DOHH2 (cell line): ENCODE measurements at regions not wholly inside any gene's neighbourhood (a gene's known extent, or its start where the extent isn't known, plus 50 kb on each side); places are given as distances from the start of the nearest gene placed in this dataset.

ENCODE experiments used
- EZH2phosphoT487 ChIP-seq: fragments of 200-600 bp; sonication (generic); IDR thresholded peaks from 2 replicates; pipeline ENCODE4 v1.6.1; 2017; ENCODE audit warnings: borderline replicate concordance, mild to moderate bottlenecking, antibody characterized with exemption, low read length, moderate library complexity, mixed read lengths
- TF ChIP-seq, protein P1 (sequence below): fragments of 200-600 bp; sonication (generic); IDR thresholded peaks from one replicate; pipeline ENCODE4 v1.5.1; 2014; ENCODE audit warnings: antibody characterized with exemption, mild to moderate bottlenecking, low read depth, low read length; ENCODE audit not compliant: poor library complexity, severe bottlenecking

GRCh38 chr4:181849472-181849871 is 393.7 kb upstream of the TENM3 start:
- TF ChIP-seq, protein P1, sequence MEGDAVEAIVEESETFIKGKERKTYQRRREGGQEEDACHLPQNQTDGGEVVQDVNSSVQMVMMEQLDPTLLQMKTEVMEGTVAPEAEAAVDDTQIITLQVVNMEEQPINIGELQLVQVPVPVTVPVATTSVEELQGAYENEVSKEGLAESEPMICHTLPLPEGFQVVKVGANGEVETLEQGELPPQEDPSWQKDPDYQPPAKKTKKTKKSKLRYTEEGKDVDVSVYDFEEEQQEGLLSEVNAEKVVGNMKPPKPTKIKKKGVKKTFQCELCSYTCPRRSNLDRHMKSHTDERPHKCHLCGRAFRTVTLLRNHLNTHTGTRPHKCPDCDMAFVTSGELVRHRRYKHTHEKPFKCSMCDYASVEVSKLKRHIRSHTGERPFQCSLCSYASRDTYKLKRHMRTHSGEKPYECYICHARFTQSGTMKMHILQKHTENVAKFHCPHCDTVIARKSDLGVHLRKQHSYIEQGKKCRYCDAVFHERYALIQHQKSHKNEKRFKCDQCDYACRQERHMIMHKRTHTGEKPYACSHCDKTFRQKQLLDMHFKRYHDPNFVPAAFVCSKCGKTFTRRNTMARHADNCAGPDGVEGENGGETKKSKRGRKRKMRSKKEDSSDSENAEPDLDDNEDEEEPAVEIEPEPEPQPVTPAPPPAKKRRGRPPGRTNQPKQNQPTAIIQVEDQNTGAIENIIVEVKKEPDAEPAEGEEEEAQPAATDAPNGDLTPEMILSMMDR: no peak
- TF ChIP-seq EZH2phosphoT487: no peak
